OCI-LY7 (cell line): ENCODE measurements at regions not wholly inside any gene's neighbourhood (a gene's known extent, or its start where the extent isn't known, plus 50 kb on each side); places are given as distances from the start of the nearest gene placed in this dataset. TPM values are rescaled to one million over a fixed set of nuclear protein-coding genes. Genes with fewer than 3 reads are reported as not detected.

Experiments
- BruUV-seq: library from RNA; stranded (reverse); fragments of 400-500 nt; replicated peaks from 2 replicates; lab custom pipeline; 2021; lab: Mats Ljungman, UMichigan
- CTCF ChIA-PET: fragments of 300-600 bp; sonication (Branson Sonifier 250); formaldehyde crosslinking; loops from one replicate; lab custom pipeline; 2022; ENCODE audit warnings: antibody characterized with exemption; ENCODE audit not compliant: unreplicated experiment; lab: Charles Lee
- POLR2A ChIA-PET: fragments of 300-600 bp; sonication (Branson Sonifier 250); formaldehyde crosslinking; loops from one replicate; lab custom pipeline; 2022; ENCODE audit warnings: antibody characterized with exemption; lab: Charles Lee
- DNase-seq: peaks from one replicate; pipeline ENCODE4 v3.0.0-alpha.2; 2015; ENCODE audit warnings: low spot score
- H2AFZ ChIP-seq: fragments of 200-600 bp; sonication (generic), shearing (Covaris generic); 2 replicates; pipeline ENCODE4 v1.6.1; 2014; ENCODE audit warnings: mild to moderate bottlenecking, antibody characterized with exemption, low read length, moderate library complexity
- H3K27ac ChIP-seq: fragments of 200-600 bp; sonication (generic); 2 replicates; pipeline ENCODE4 v1.5.1; 2014; ENCODE audit warnings: mixed run types, low read depth, mild to moderate bottlenecking, moderate library complexity, low read length, inconsistent platforms; ENCODE audit not compliant: poor library complexity, severe bottlenecking
- H3K36me3 ChIP-seq: fragments of 200-600 bp; sonication (generic); 2 replicates; pipeline ENCODE4 v1.6.1; 2014; ENCODE audit warnings: mild to moderate bottlenecking, antibody characterized with exemption, low read length, moderate library complexity, mixed read lengths; ENCODE audit not compliant: insufficient read depth
- H3K4me1 ChIP-seq: fragments of 200-600 bp; sonication (generic); 2 replicates; pipeline ENCODE4 v1.5.1; 2014; ENCODE audit warnings: mild to moderate bottlenecking, low read length; ENCODE audit not compliant: insufficient read depth, poor library complexity, severe bottlenecking
- H3K4me2 ChIP-seq: fragments of 200-600 bp; sonication (generic); 2 replicates; pipeline ENCODE4 v1.6.1; 2014; ENCODE audit warnings: mild to moderate bottlenecking, low read length
- H3K4me3 ChIP-seq: fragments of 200-600 bp; sonication (generic); 2 replicates; pipeline ENCODE4 v1.5.1; 2014; ENCODE audit warnings: mild to moderate bottlenecking, low read depth, low read length; ENCODE audit not compliant: poor library complexity, severe bottlenecking
- H3K79me2 ChIP-seq: fragments of 200-600 bp; sonication (generic); 2 replicates; pipeline ENCODE4 v1.6.1; 2016; ENCODE audit warnings: low read depth, mild to moderate bottlenecking, low read length, moderate library complexity, mixed read lengths; ENCODE audit not compliant: insufficient read depth
- H3K9me2 ChIP-seq: fragments of 200-600 bp; sonication (generic); 2 replicates; pipeline ENCODE4 v1.6.1; 2016; ENCODE audit warnings: mild to moderate bottlenecking, low read length, mixed read lengths; ENCODE audit not compliant: insufficient read depth
- H3K9me3 ChIP-seq: fragments of 200-600 bp; sonication (generic); 2 replicates; pipeline ENCODE4 v1.6.1; 2014; ENCODE audit warnings: mild to moderate bottlenecking, mixed run types, low read length, mixed read lengths
- H4K20me1 ChIP-seq: fragments of 200-600 bp; sonication (generic); 2 replicates; pipeline ENCODE4 v1.6.1; 2014; ENCODE audit warnings: mild to moderate bottlenecking, antibody characterized with exemption, low read length, moderate library complexity, mixed read lengths; ENCODE audit not compliant: insufficient read depth
- CTCF ChIP-seq: fragments of 200-600 bp; sonication (generic); conservative IDR thresholded peaks from 2 replicates; pipeline ENCODE4 v1.5.1; 2014; ENCODE audit warnings: mild to moderate bottlenecking, antibody characterized with exemption, low read length, moderate library complexity, mixed read lengths
- EZH2phosphoT487 ChIP-seq: fragments of 200-600 bp; sonication (generic); IDR thresholded peaks from 2 replicates; pipeline ENCODE4 v1.6.1; 2018; ENCODE audit warnings: low read depth, borderline replicate concordance, mild to moderate bottlenecking, mixed run types, antibody characterized with exemption, low read length, moderate library complexity, mixed read lengths
- intact Hi-C: fragments of 100-400 bp; cut with micrococcal nuclease; formaldehyde crosslinking; loops from one replicate; pipeline ENCODE4 v1.10.0; 2022; ENCODE audit not compliant: unreplicated experiment
- small RNA-seq: library from RNA; depleted of rRNA; stranded (forward); fragments of <200 nt; gene quantifications from one replicate; pipeline ENCODE3, GENCODE V24; 2014

DNA sequence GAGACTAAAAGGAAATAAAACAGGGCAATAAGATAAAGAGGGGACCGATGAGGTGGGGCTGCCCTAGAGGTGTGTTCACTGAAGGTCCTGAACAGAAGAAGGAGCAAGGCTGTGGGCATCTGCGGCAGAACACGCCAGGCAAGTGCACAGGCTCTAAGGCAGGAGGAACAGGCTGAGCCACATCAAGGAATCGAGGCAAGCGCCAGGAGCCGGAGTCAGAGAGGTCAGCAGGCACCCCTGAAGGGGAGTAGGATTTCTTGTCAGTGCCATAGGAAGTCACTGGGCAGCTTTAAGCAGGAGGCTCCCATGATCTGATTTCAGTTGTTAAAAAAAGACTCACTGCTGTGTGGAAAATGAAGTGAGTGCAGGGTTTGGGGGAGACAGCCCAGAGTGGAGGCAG, 186.5 kb downstream of the KATNIP start:
- POLR2A ChIA-PET, result no interaction called here
- TF ChIP-seq EZH2phosphoT487 (no peak), CTCF (no peak)

DNA sequence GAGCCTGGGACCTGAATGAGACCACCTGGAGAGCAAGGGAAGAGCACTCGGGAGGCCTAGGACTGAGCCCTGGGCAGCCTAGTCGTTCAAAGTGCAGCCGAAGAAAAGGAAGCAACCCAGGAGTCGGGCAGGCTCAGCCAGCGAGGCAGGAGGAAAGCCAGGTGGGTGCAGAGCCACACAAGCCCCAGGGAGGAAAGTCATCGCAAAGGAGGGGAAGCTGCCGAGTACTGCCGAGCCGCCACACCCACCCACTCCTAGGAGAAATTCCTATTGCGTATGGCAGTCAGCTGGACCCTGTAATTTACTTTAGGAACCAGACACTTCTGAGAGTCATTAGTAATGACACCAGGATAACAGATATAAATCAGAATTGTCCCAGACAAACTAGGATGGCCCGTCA, 187.6 kb downstream of the KATNIP start:
- H2AFZ ChIP-seq, result no peak overlapping the region
- H3K4me1 ChIP-seq, result no peaks in the 10 kb centered on the region
- CTCF ChIA-PET, result no interaction called here
- no peaks in the 10 kb centered on the region for H3K9me3 ChIP-seq
- no peak overlapping the region for H3K27ac ChIP-seq
- no TSS peak for BruUV-seq
- no peaks in the 10 kb centered on the region for H3K36me3 ChIP-seq
- no peaks in the 10 kb centered on the region for H3K9me2 ChIP-seq
- DNase-seq, result no peak
- no peak overlapping the region for H3K4me3 ChIP-seq
- H3K4me2 ChIP-seq, result no peak overlapping the region
- POLR2A ChIA-PET, result no interaction called here
- no peaks in the 10 kb centered on the region for H3K79me2 ChIP-seq
- intact Hi-C loops, result no loop called here
- TF ChIP-seq CTCF (no peak), EZH2phosphoT487 (no peak)
- no peaks in the 10 kb centered on the region for H4K20me1 ChIP-seq

More for the DNA sequence above, 186.5 kb downstream of the KATNIP start:
- H3K27ac ChIP-seq, result no peak overlapping the region
- intact Hi-C loops, result no loop called here
- no peaks in the 10 kb centered on the region for H3K79me2 ChIP-seq
- H3K4me1 ChIP-seq, result no peaks in the 10 kb centered on the region
- H3K36me3 ChIP-seq, result no peaks in the 10 kb centered on the region
- no TSS peak for BruUV-seq
- CTCF ChIA-PET, result no interaction called here
- H4K20me1 ChIP-seq, result no peaks in the 10 kb centered on the region
- H2AFZ ChIP-seq, result no peak overlapping the region
- no peak for DNase-seq
- H3K9me2 ChIP-seq, result no peaks in the 10 kb centered on the region
- H3K9me3 ChIP-seq, result no peaks in the 10 kb centered on the region
- no peak overlapping the region for H3K4me3 ChIP-seq
- H3K4me2 ChIP-seq, result no peak overlapping the region

Small RNA genes in the stretch of these regions (small RNA-seq; reads per million reads assigned to genes)
- gene RF00019, result not detected
